ENCODE measurements at regions not wholly inside any gene's neighbourhood (a gene's known extent, or its start where the extent isn't known, plus 50 kb on each side); places are given as distances from the start of the nearest gene placed in this dataset.
"Not testable (repeated sequence)": the region's sequence is repeated elsewhere in the genome, so short reads cannot be mapped to it uniquely, and the experiment has no call there.

- no peaks in the 10 kb centered on the region for H3K79me2 ChIP-seq (ENCODE audit: insufficient read depth, low read length)
- H3K36me3 ChIP-seq (ENCODE audit: insufficient read depth, low read length) = no peaks in the 10 kb centered on the region
- H4K20me1 ChIP-seq (ENCODE audit: insufficient read depth, low read length) = no peaks in the 10 kb centered on the region
- peaks cover 7% of the 10 kb centered on the region for H3K4me1 ChIP-seq (ENCODE audit: insufficient read depth, low read length)
- no peak overlapping the region for H3K4me2 ChIP-seq (ENCODE audit: insufficient read depth, low read length)
- H2AFZ ChIP-seq (ENCODE audit: low read length) = no peak overlapping the region
- H3K27ac ChIP-seq (ENCODE audit: low read depth, low read length) = no peak overlapping the region
- no peak for DNase-seq (ENCODE audit: insufficient read length, low spot score, missing footprints)
- H3K27me3 ChIP-seq (ENCODE audit: insufficient read depth, low read length) = no peaks in the 10 kb centered on the region
- no peak overlapping the region for H3K4me3 ChIP-seq (ENCODE audit: insufficient read depth, low read length)
- TF ChIP-seq, protein P1, sequence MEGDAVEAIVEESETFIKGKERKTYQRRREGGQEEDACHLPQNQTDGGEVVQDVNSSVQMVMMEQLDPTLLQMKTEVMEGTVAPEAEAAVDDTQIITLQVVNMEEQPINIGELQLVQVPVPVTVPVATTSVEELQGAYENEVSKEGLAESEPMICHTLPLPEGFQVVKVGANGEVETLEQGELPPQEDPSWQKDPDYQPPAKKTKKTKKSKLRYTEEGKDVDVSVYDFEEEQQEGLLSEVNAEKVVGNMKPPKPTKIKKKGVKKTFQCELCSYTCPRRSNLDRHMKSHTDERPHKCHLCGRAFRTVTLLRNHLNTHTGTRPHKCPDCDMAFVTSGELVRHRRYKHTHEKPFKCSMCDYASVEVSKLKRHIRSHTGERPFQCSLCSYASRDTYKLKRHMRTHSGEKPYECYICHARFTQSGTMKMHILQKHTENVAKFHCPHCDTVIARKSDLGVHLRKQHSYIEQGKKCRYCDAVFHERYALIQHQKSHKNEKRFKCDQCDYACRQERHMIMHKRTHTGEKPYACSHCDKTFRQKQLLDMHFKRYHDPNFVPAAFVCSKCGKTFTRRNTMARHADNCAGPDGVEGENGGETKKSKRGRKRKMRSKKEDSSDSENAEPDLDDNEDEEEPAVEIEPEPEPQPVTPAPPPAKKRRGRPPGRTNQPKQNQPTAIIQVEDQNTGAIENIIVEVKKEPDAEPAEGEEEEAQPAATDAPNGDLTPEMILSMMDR (IDR thresholded peaks at IDR 0.05; ENCODE audit: extremely low read depth, low read depth, low read length) = no peak
- no peaks in the 10 kb centered on the region for H3K9me3 ChIP-seq (ENCODE audit: low read depth, low read length)
These were observed 1075.8 kb downstream of the PCDH9 start for GRCh38 chr13:66154354-66154753.

DNA sequence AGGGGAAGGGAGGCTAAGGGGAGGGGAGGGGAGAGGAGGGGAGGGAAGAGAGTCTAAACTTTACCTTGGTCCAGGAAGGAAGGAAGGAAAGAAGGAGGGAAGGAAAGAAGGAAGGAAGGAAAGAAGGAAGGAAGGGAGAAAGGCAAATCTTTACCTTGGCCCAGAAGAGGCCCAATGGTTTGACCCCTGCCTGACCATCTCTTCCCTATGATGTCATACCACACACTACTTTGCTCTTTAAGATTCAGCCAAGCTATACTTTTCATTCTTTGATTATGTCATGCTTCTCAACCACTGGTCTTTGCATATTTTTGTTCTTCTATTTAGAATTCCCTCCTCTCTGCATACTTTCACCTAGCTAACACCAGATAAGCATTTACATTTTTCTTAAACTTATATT, 1077.5 kb downstream of the PCDH9 start:
- Histone ChIP-seq H3K4me2 (ENCODE audit: insufficient read depth, low read length) (no peak overlapping the region), H3K27ac (ENCODE audit: low read depth, low read length) (no peak overlapping the region), H2AFZ (ENCODE audit: low read length) (no peak overlapping the region), H3K27me3 (ENCODE audit: insufficient read depth, low read length) (no peaks in the 10 kb centered on the region), H4K20me1 (ENCODE audit: insufficient read depth, low read length) (no peaks in the 10 kb centered on the region), H3K36me3 (ENCODE audit: insufficient read depth, low read length) (no peaks in the 10 kb centered on the region), H3K4me1 (ENCODE audit: insufficient read depth, low read length) (peaks cover 7% of the 10 kb centered on the region), H3K4me3 (ENCODE audit: insufficient read depth, low read length) (no peak overlapping the region), H3K9me3 (ENCODE audit: low read depth, low read length) (no peaks in the 10 kb centered on the region), H3K79me2 (ENCODE audit: insufficient read depth, low read length) (no peaks in the 10 kb centered on the region)
- TF ChIP-seq, protein P1 (IDR thresholded peaks at IDR 0.05; ENCODE audit: extremely low read depth, low read depth, low read length) = no peak
- no peak for DNase-seq (ENCODE audit: insufficient read length, low spot score, missing footprints)

DNA sequence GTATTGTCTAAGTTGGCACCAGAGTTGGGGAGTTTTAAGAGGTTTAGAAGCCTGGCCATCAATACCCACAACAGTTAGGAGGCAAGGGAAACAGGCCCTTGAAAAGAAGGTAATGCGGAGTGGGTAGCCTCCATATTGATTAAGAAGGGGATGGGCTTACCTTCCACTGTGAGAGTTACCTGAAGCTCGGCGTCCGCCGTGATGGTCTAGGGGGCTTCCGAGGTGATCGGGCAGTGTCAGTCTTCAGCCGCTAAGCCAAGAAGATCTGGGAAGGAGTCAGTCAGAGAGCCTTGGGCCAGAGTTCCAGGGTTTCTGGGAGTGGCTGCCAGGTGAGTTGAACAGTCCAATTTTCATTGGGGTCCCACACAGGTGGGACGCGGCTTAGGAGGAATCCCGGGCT, 1085.8 kb downstream of the PCDH9 start:
- not testable (repeated sequence) for H3K4me1 ChIP-seq (ENCODE audit: insufficient read depth, low read length); H2AFZ ChIP-seq (ENCODE audit: low read length); H3K9me3 ChIP-seq (ENCODE audit: low read depth, low read length); H4K20me1 ChIP-seq (ENCODE audit: insufficient read depth, low read length); H3K27me3 ChIP-seq (ENCODE audit: insufficient read depth, low read length); H3K79me2 ChIP-seq (ENCODE audit: insufficient read depth, low read length); H3K36me3 ChIP-seq (ENCODE audit: insufficient read depth, low read length); DNase-seq (ENCODE audit: insufficient read length, low spot score, missing footprints); H3K4me3 ChIP-seq (ENCODE audit: insufficient read depth, low read length); H3K4me2 ChIP-seq (ENCODE audit: insufficient read depth, low read length); H3K27ac ChIP-seq (ENCODE audit: low read depth, low read length)

DNA sequence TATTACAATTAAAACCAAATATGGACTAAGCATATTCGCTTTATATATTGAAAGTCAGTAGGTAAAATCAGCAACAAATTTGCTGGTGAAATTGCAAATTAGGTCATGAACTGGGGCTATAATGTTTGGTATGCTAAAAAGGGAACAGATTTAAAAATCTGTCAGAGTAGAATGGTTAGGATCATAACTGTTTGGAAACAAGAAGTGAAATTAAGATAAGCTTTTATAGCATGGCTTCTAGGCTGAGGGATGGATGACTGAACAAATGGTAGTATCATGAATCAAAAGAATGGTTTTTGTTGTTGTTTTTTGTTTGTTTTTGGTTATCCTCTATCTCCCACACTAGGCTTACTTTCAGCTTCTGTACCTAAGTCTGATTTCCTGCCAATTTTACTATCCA, 1090.4 kb downstream of the PCDH9 start:
- no peak overlapping the region for H2AFZ ChIP-seq (ENCODE audit: low read length)
- DNase-seq (ENCODE audit: insufficient read length, low spot score, missing footprints) = no peak
- H3K27me3 ChIP-seq (ENCODE audit: insufficient read depth, low read length) = no peaks in the 10 kb centered on the region
- H4K20me1 ChIP-seq (ENCODE audit: insufficient read depth, low read length) = no peaks in the 10 kb centered on the region
- H3K4me1 ChIP-seq (ENCODE audit: insufficient read depth, low read length) = no peaks in the 10 kb centered on the region
- H3K79me2 ChIP-seq (ENCODE audit: insufficient read depth, low read length) = no peaks in the 10 kb centered on the region
- H3K36me3 ChIP-seq (ENCODE audit: insufficient read depth, low read length) = no peaks in the 10 kb centered on the region
- H3K4me3 ChIP-seq (ENCODE audit: insufficient read depth, low read length) = no peak overlapping the region
- TF ChIP-seq, protein P1 (IDR thresholded peaks at IDR 0.05; ENCODE audit: extremely low read depth, low read depth, low read length) = no peak
- no peak overlapping the region for H3K27ac ChIP-seq (ENCODE audit: low read depth, low read length)
- H3K9me3 ChIP-seq (ENCODE audit: low read depth, low read length) = no peaks in the 10 kb centered on the region
- H3K4me2 ChIP-seq (ENCODE audit: insufficient read depth, low read length) = no peak overlapping the region

DNA sequence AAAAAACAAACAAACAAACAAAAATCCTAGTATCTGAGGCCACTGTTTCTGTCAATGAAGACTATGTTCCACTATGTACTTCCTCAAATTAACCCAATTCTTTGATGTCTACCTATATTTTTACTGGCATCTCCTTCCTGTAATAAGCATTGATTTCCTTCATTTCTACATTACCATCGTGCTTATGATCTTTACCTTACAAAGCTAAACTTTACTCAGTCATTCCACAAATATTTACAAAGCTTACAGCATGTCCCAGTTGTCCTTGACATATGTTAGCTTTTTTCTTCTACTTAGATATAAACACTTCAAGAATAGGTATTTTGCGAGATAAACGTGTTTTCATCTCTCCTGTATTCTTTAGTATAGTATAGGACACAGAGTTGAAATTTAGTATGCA, 1090.9 kb downstream of the PCDH9 start:
- no peak overlapping the region for H3K4me3 ChIP-seq (ENCODE audit: insufficient read depth, low read length)
- no peaks in the 10 kb centered on the region for H3K36me3 ChIP-seq (ENCODE audit: insufficient read depth, low read length)
- no peaks in the 10 kb centered on the region for H3K4me1 ChIP-seq (ENCODE audit: insufficient read depth, low read length)
- H3K4me2 ChIP-seq (ENCODE audit: insufficient read depth, low read length) = no peak overlapping the region
- no peaks in the 10 kb centered on the region for H3K9me3 ChIP-seq (ENCODE audit: low read depth, low read length)
- H3K27me3 ChIP-seq (ENCODE audit: insufficient read depth, low read length) = no peaks in the 10 kb centered on the region
- no peaks in the 10 kb centered on the region for H4K20me1 ChIP-seq (ENCODE audit: insufficient read depth, low read length)
- no peaks in the 10 kb centered on the region for H3K79me2 ChIP-seq (ENCODE audit: insufficient read depth, low read length)
- no peak overlapping the region for H3K27ac ChIP-seq (ENCODE audit: low read depth, low read length)
- H2AFZ ChIP-seq (ENCODE audit: low read length) = no peak overlapping the region
- DNase-seq (ENCODE audit: insufficient read length, low spot score, missing footprints) = no peak
- TF ChIP-seq, protein P1 (IDR thresholded peaks at IDR 0.05; ENCODE audit: extremely low read depth, low read depth, low read length) = no peak

Data from osteoblast (primary cell).